HEK293T (cell line): ENCODE measurements at regions not wholly inside any gene's neighbourhood (a gene's known extent, or its start where the extent isn't known, plus 50 kb on each side); places are given as distances from the start of the nearest gene placed in this dataset.

ENCODE experiments used
- BHLHE40 ChIP-seq: fragments of 450-650 bp; IDR thresholded peaks from 2 replicates; pipeline ENCODE4 v1.6.1; 2016; ENCODE audit warnings: mild to moderate bottlenecking, moderate library complexity, borderline replicate concordance
- FOXK2 ChIP-seq: fragments of 450-650 bp; IDR thresholded peaks from 2 replicates; pipeline ENCODE4 v1.6.1; 2016; ENCODE audit warnings: mild to moderate bottlenecking
- FOXM1 ChIP-seq: fragments of 450-650 bp; IDR thresholded peaks from 2 replicates; pipeline ENCODE4 v1.6.1; 2017; ENCODE audit warnings: mild to moderate bottlenecking, borderline replicate concordance
- HDGF ChIP-seq: fragments of 450-650 bp; IDR thresholded peaks from 2 replicates; pipeline ENCODE4 v1.6.1; 2017; ENCODE audit warnings: antibody characterized with exemption, borderline replicate concordance
- L3MBTL2 ChIP-seq: fragments of 450-650 bp; conservative IDR thresholded peaks from 2 replicates; pipeline ENCODE4 v1.6.1; 2016; ENCODE audit warnings: mild to moderate bottlenecking
- LEF1 ChIP-seq: fragments of 450-650 bp; IDR thresholded peaks from 2 replicates; pipeline ENCODE4 v1.6.1; 2017; ENCODE audit warnings: mild to moderate bottlenecking, borderline replicate concordance
- SP1 ChIP-seq: fragments of 450-650 bp; IDR thresholded peaks from 2 replicates; pipeline ENCODE4 v1.6.1; 2017
- TARDBP ChIP-seq: fragments of 450-650 bp; IDR thresholded peaks from 2 replicates; pipeline ENCODE4 v1.6.1; 2016
- TF ChIP-seq, protein P1 (sequence below): fragments of 450-650 bp; IDR thresholded peaks from 2 replicates; pipeline ENCODE4 v1.6.1; 2016

DNA sequence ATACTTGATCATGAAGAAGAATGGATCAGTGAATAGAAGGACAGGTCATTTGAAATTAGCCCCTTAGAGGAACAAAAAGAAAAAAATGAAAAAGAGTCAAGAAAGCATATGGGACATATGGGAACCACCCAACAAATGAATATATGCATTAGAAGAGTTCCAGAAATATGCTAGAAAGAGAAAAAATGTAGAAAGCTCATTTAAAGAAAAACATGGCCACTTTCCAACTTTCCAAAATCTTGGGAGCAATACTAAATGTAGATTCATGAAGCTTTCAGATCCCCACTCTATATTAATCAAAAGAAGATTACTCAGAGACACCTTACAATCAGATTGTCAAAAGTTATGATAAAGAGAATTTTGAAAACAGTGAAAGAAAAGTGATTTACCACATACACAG, 334.8 kb upstream of the NMUR2 start:
- no peak for TF ChIP-seq BHLHE40
- no peak for TF ChIP-seq LEF1
- TF ChIP-seq SP1, result no peak
- TF ChIP-seq, protein P1, sequence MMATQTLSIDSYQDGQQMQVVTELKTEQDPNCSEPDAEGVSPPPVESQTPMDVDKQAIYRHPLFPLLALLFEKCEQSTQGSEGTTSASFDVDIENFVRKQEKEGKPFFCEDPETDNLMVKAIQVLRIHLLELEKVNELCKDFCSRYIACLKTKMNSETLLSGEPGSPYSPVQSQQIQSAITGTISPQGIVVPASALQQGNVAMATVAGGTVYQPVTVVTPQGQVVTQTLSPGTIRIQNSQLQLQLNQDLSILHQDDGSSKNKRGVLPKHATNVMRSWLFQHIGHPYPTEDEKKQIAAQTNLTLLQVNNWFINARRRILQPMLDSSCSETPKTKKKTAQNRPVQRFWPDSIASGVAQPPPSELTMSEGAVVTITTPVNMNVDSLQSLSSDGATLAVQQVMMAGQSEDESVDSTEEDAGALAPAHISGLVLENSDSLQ, result no peak
- TF ChIP-seq HDGF, result no peak
- no peak for TF ChIP-seq FOXM1
- TF ChIP-seq L3MBTL2, result no peak
- TF ChIP-seq FOXK2, result no peak
- TF ChIP-seq TARDBP, result no peak
